ENCODE measurements at regions not wholly inside any gene's neighbourhood (a gene's known extent, or its start where the extent isn't known, plus 50 kb on each side); places are given as distances from the start of the nearest gene placed in this dataset.
A peak's percentile ranks its signal among the peaks of the same experiment; 100 is the strongest.

GRCh38 chr11:109914038-109914437, 179.2 kb upstream of the ZC3H12C start:
- no peak for DNase-seq (ENCODE audit: low read depth in 3 of 3, low spot score in 2 of 3)

- DNase-seq (ENCODE audit: low read depth in 3 of 3, low spot score in 2 of 3) = no peak
Measured at GRCh38 chr11:109914809-109915653, 178.2 kb upstream of the ZC3H12C start.

GRCh38 chr11:109926941-109927340, 166.3 kb upstream of the ZC3H12C start:
- DNase-seq (ENCODE audit: low read depth in 3 of 3, low spot score in 2 of 3) = no peak

GRCh38 chr11:109929308-109929707, 163.9 kb upstream of the ZC3H12C start:
- no peak for DNase-seq (ENCODE audit: low read depth in 3 of 3, low spot score in 2 of 3)

GRCh38 chr11:109933126-109933525, 160.1 kb upstream of the ZC3H12C start:
- DNase-seq (ENCODE audit: low read depth in 3 of 3, low spot score in 2 of 3) = no peak

- no peak for DNase-seq (ENCODE audit: low read depth in 3 of 3, low spot score in 2 of 3)
Measured at GRCh38 chr11:109934151-109934550, 159.0 kb upstream of the ZC3H12C start.

- DNase-seq (ENCODE audit: low read depth in 3 of 3, low spot score in 2 of 3) = no peak
Measured at GRCh38 chr11:109936661-109937180, 156.5 kb upstream of the ZC3H12C start.

- DNase-seq (ENCODE audit: low read depth in 3 of 3, low spot score in 2 of 3) = no peak
Measured at GRCh38 chr11:109937968-109938367, 155.2 kb upstream of the ZC3H12C start.

- DNase-seq (ENCODE audit: low read depth in 3 of 3, low spot score in 2 of 3) = peak; percentile 18 to 61 (median 50)
Measured at GRCh38 chr11:109939166-109939810, 153.9 kb upstream of the ZC3H12C start.

- DNase-seq (ENCODE audit: low read depth in 3 of 3, low spot score in 2 of 3) = no peak
Measured at GRCh38 chr11:109940816-109941215, 152.4 kb upstream of the ZC3H12C start.

GRCh38 chr11:109945626-109946321, 147.4 kb upstream of the ZC3H12C start:
- no peak for DNase-seq (ENCODE audit: low read depth in 3 of 3, low spot score in 2 of 3)

GRCh38 chr11:109946322-109946846, 146.8 kb upstream of the ZC3H12C start:
- peak; percentile 68 to 79 (median 75) for DNase-seq (ENCODE audit: low read depth in 3 of 3, low spot score in 2 of 3)

- DNase-seq (ENCODE audit: low read depth in 3 of 3, low spot score in 2 of 3) = no peak
Measured at GRCh38 chr11:109954534-109954933, 138.7 kb upstream of the ZC3H12C start.

- no peak for DNase-seq (ENCODE audit: low read depth in 3 of 3, low spot score in 2 of 3)
Measured at GRCh38 chr11:109956124-109956793, 136.9 kb upstream of the ZC3H12C start.

- DNase-seq (ENCODE audit: low read depth in 3 of 3, low spot score in 2 of 3) = no peak
Measured at GRCh38 chr11:109957000-109957399, 136.2 kb upstream of the ZC3H12C start.

- DNase-seq (ENCODE audit: low read depth in 3 of 3, low spot score in 2 of 3) = no peak
Measured at GRCh38 chr11:109957601-109958000, 135.6 kb upstream of the ZC3H12C start.

- DNase-seq (ENCODE audit: low read depth in 3 of 3, low spot score in 2 of 3) = no peak
Measured at GRCh38 chr11:109958131-109958820, 134.9 kb upstream of the ZC3H12C start.

- no peak for DNase-seq (ENCODE audit: low read depth in 3 of 3, low spot score in 2 of 3)
Measured at GRCh38 chr11:109958821-109959166, 134.4 kb upstream of the ZC3H12C start.

- no peak for DNase-seq (ENCODE audit: low read depth in 3 of 3, low spot score in 2 of 3)
Measured at GRCh38 chr11:109960831-109961230, 132.4 kb upstream of the ZC3H12C start.

- no peak for DNase-seq (ENCODE audit: low read depth in 3 of 3, low spot score in 2 of 3)
Measured at GRCh38 chr11:109961261-109961660, 131.9 kb upstream of the ZC3H12C start.
